SK-N-MC (cell line): ENCODE measurements at regions not wholly inside any gene's neighbourhood (a gene's known extent, or its start where the extent isn't known, plus 50 kb on each side); places are given as distances from the start of the nearest gene placed in this dataset.

Source experiments
- DNase-seq: peaks from one replicate; pipeline ENCODE4 v3.0.0-alpha.2; 2011; ENCODE audit warnings: low read depth, low spot score
- H3K27ac ChIP-seq: fragments of 200-600 bp; sonication (generic); 2 replicates; pipeline ENCODE4 v1.5.1; 2016; ENCODE audit warnings: mixed run types
- H3K36me3 ChIP-seq: fragments of 200-600 bp; sonication (generic); 2 replicates; pipeline ENCODE4 v1.6.1; 2017; ENCODE audit warnings: antibody characterized with exemption, low read length, mixed read lengths; ENCODE audit not compliant: insufficient read depth
- H3K4me3 ChIP-seq: fragments of 200-600 bp; sonication (generic); 2 replicates; pipeline ENCODE4 v1.5.1; 2016
- H3K9ac ChIP-seq: fragments of 200-600 bp; sonication (generic); 2 replicates; pipeline ENCODE4 v1.8.0; 2017; ENCODE audit warnings: mixed run types, mixed read lengths; ENCODE audit not compliant: insufficient read length
- H3K9me3 ChIP-seq: fragments of 200-600 bp; sonication (generic); 2 replicates; pipeline ENCODE4 v1.6.1; 2017; ENCODE audit warnings: low read depth, mild to moderate bottlenecking, antibody characterized with exemption, low read length, moderate library complexity, mixed read lengths
- EZH2 ChIP-seq: fragments of 200-600 bp; sonication (generic); IDR thresholded peaks from one replicate; pipeline ENCODE4 v1.6.1; 2017; ENCODE audit warnings: antibody characterized with exemption
- FOXP2 ChIP-seq: optimal IDR thresholded peaks from 2 replicates; pipeline ENCODE3; 2011; ENCODE audit warnings: mild to moderate bottlenecking, moderate library complexity; ENCODE audit not compliant: insufficient read depth; ENCODE audit errors: extremely low read length, control extremely low read depth
- POLR2AphosphoS5 ChIP-seq: IDR thresholded peaks from 2 replicates; pipeline ENCODE4 v1.6.1; 2012; ENCODE audit warnings: mild to moderate bottlenecking, low read depth, low read length, borderline replicate concordance

DNA sequence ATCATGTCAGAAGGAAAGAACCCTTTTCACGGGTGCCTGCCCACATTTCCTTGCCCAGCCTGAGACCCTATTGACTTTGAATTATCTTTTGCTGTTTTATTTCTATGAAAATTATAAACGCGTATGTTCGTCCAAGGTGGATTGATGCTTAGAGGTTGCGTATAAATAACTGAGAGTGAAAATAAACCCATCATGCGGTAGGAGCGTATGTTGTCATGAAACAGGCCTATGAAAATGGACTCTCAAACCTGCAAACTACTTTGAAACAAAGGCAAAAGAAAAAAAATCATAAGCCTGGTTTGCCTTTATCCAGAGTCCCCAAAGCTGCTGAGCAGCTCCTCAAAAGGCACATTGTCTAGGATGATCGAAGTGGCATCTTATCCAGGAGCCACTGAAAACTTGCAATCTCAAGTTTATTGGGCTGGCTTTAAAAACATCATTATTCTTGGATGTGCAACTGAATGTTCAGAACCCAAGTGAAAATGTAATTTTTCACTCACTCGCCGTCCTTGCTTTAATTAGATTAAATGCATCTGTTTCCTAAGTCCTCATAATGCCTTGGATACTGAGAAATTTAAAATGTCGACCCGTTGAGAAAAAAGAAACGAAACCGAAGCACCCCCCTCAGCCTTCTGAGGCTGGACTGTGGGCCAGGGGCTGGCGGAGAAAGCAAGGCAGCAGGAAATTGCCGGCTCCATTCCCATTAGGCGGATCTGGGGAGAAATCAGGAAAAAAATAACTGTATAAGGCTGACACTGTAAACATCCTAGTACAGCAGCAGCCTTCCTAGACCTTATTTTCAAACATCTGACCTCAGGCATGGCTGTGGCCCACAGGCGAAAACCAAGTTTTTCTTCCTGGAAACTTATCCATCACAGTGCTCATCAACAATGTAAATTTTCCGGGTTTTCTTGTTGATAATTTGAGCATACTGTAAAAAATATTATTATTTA, 82.9 kb upstream of the PPARA start:
- no peak for DNase-seq
- H3K4me3 ChIP-seq: peak overlapping the region; percentile 89

DNA sequence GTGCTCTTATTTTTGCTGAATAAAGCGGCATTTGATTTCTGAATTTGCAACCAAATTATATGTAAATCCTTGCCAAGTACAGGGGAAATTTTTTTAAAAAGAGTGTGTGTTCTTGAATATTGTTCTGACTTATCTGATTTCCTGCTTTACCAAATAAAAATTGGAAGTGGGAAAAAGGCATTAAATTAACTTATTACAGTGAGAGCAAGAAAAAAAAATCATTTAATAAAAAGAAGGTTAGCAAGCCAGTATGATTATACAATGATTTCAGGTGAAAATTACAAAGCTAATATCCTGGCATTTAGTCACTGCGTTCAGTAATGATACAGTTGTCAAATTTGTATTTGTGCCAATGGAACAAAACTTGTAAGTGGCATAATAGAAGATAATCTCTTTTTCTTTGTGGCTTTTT, 82.1 kb upstream of the PPARA start:
- DNase-seq: no peak
- TF ChIP-seq EZH2 (no peak), POLR2AphosphoS5 (no peak), FOXP2 (no peak)
- H3K36me3 ChIP-seq: peaks cover 9% of the 10 kb centered on the region
- peak overlapping the region; percentile 98 for H3K9ac ChIP-seq
- H3K4me3 ChIP-seq: peak overlapping the region; percentile 89
- peak overlapping the region; percentile 100 for H3K27ac ChIP-seq
- H3K9me3 ChIP-seq: no peaks in the 10 kb centered on the region

More for the DNA sequence above, 82.9 kb upstream of the PPARA start:
- Histone ChIP-seq H3K9me3 (no peaks in the 10 kb centered on the region), H3K9ac (peak overlapping the region; percentile 98), H3K36me3 (peaks cover 2% of the 10 kb centered on the region), H3K27ac (peak overlapping the region; percentile 100)
- TF ChIP-seq FOXP2: no peak
- TF ChIP-seq POLR2AphosphoS5: no peak
- TF ChIP-seq EZH2: no peak

DNA sequence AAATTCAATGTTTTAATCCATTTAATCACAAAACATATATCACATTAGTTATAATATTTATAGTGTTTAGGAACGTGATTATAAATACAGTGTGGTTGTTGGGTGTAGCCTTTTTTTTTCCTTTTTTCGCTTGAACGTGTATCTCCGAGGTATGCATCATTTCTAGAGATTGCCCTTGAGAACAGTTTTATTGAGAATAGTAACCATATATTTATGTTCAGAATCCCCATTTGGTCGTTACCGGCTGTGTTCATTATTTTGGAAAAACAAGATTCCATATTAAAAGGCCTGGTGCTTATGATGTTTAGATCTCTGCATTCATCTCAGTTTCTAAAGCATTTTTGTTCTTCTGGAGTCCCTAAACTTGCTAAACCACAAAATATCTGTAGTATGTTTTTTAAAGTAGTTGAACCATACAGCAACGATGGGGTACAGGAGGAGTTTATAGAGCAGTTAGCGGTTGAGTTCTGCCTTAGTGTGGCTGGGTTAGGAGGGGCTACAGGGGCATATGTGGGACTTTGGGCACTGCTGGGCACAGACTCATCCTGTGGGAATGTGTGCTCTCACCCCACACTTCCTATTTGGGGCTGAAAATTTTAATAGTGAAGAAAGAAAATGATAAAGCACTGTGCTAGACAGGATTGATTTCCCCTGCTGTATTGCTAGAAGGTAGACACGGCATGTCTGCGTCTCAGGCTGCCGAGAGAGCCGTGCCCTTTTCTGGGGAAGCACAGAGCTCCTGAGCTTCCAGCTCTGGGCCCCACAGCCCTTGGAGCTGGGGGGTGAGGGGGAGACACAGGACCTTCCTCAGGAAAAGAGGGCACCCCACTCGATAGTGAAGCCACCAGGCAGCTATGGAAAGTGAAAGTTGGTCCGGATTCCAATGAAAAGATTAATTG, 81.5 kb upstream of the PPARA start:
- TF ChIP-seq POLR2AphosphoS5 (no peak; the same call in none of the 2 replicates), EZH2 (no peak), FOXP2 (no peak)
- peak overlapping the region; percentile 98 for H3K9ac ChIP-seq
- peak overlapping the region; percentile 89 for H3K4me3 ChIP-seq
- H3K36me3 ChIP-seq: peaks cover 16% of the 10 kb centered on the region
- DNase-seq: no peak
- H3K27ac ChIP-seq: peak overlapping the region; percentile 100
- H3K9me3 ChIP-seq: no peaks in the 10 kb centered on the region

DNA sequence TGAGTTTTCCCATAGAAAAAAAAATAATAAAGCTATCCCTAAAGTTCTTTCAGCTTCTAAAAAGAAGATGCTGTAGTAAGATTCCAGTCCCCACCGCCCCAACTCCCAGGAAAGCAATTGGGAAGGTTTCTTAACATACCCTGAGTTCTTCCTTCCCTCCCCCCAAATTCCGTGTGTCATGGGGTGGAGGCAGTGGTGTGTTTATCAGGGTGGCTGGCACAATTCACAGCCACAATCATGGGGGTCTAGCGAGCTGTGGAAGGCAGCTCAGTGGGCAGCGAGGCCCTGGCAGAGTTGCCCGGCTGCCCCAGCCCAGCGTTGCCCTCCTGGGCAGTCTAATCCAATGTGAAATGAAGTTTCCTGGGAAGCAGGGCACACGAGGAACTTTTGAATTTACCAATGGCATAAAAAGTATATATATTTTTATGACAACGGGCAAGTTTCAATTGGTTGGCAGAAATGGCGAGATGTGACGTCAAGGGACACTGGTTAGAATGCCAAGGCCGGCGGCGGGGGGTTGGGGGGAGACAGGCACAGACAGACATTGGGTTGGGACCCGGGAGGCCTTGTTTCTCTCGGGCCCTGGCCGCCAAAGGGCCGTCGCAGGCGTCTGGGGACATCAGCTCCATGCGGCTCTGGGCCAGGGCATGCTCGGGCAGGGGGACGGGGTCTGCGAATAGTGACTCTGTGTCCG, 80.7 kb upstream of the PPARA start:
- H3K9me3 ChIP-seq: no peaks in the 10 kb centered on the region

DNA sequence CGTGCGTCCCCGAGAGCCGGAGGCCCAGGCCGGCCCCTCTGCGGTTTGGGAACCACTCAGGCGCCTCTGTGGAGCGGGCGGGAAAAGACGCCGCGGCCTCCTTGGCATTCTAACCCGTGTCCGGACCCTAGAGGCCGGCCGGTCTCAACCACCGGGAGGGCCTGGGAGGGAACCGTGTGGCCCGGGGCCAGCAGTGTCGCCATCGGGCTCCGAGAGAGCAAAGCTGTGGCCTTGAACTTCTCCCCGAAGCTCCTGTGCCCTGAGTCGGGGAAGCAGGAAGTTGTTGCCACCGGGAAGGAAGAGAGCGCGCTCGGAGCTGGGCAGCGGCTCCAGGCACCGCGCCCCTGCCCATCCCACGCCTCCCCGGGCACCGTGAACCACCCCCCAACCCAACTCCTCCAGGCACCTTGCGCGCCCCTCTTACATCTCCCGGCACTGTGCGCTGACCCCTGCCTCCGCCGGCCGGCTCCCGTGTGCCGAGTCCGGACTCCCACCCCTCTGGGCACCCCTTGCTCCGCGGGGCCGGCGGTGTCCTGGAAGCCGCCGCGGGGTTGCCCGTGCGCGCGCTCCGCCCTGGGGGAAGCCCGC, 80.0 kb upstream of the PPARA start:
- H3K27ac ChIP-seq: peak overlapping the region; percentile 100
- no peak for DNase-seq
- no peaks in the 10 kb centered on the region for H3K9me3 ChIP-seq
- peak overlapping the region; percentile 98 for H3K9ac ChIP-seq
- H3K36me3 ChIP-seq: peaks cover 31% of the 10 kb centered on the region
- TF ChIP-seq EZH2 (no peak), POLR2AphosphoS5 (0 out of 2 replicates have a peak, but pooled peaks have one; percentile 29), FOXP2 (no peak)
- peak overlapping the region; percentile 89 for H3K4me3 ChIP-seq

More for the DNA sequence above, 80.7 kb upstream of the PPARA start:
- TF ChIP-seq POLR2AphosphoS5 (peak; percentile 95), EZH2 (no peak), FOXP2 (peak; percentile 41)
- peak overlapping the region; percentile 98 for H3K9ac ChIP-seq
- DNase-seq: peak; percentile 95
- peak overlapping the region; percentile 100 for H3K27ac ChIP-seq
- peaks cover 24% of the 10 kb centered on the region for H3K36me3 ChIP-seq
- H3K4me3 ChIP-seq: peak overlapping the region; percentile 89

DNA sequence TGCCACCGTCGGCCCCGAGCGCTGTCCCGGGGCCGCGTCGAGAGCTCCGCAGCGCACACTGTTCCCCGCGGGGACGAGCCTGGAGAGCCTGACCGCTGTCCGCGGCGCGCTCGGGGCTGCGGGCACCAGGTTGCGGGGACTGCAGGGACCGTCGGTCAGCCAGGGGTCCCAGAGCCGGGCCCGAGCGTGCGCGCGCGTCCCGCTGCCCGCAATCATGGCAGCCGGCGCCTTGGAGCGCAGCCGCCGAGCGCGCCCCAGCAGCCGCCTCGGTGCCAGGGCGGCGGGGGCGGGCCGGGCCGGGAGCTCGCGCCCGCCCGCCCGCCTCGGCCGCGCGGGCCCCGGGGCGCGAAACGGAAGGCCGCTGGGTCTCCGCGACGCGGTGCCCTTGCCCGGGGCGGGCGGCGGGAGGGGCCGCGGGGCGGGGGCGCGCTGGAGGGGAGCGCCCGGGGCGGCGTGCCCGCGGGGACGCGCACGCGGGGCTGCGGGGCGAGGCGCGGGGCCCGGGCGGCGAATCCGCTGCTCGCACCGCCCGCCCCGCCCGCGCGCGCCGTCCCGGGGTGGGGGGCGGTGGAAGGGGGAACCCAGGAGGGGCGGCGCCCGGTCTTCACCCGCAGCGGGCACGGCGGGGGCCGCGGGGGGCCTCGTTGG, 79.4 kb upstream of the PPARA start:
- peaks cover 37% of the 10 kb centered on the region for H3K36me3 ChIP-seq
- H3K4me3 ChIP-seq: peak overlapping the region; percentile 89
- TF ChIP-seq POLR2AphosphoS5 (peak; percentile 18; the same call in 1 of the 2 replicates), EZH2 (no peak)
- no peaks in the 10 kb centered on the region for H3K9me3 ChIP-seq
- H3K9ac ChIP-seq: peak overlapping the region; percentile 100
- peak overlapping the region; percentile 100 for H3K27ac ChIP-seq
- no peak for DNase-seq

DNA sequence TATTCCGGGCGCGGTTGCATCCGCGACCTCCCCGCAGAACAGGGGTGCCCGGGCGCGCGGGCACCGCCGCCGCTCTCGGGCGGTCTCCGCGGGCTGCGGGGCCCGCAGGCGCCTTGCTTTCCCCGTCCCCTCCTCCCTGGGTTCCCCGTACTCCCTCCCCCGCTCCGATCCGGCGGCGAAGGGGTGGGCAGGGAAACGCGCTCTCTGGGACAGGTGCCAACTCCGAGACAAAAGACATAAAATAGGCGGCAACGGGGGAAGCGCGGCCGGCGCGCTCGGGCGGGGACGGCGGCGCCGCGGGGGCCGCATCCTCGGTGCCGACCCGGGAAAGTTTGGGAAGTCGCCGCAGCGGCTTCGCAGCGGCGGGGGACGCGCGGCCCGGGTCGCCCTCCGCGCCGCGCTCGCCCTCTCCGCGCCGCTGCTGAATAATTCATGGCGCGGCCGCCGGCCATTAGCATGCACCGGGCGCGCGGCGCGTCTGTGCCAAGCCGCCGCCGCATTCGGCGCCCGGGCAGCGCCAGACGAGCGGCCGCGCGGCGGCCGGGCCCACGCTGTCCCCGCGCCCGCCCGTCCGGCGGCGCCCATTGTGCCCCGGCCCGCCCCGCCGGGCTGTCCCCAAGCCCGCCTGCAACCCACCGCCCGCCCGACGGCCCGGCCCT, 78.7 kb upstream of the PPARA start:
- peak overlapping the region; percentile 100 for H3K9ac ChIP-seq
- no peak for TF ChIP-seq FOXP2
- no peak for TF ChIP-seq EZH2
- TF ChIP-seq POLR2AphosphoS5: peak; percentile 55; the same call in 1 of the 2 replicates
- H3K9me3 ChIP-seq: no peaks in the 10 kb centered on the region
- peaks cover 43% of the 10 kb centered on the region for H3K36me3 ChIP-seq
- DNase-seq: no peak
- peak overlapping the region; percentile 89 for H3K4me3 ChIP-seq
- H3K27ac ChIP-seq: peak overlapping the region; percentile 98
